Left ventricle myocardium superior (tissue), 1 donor: ENCODE measurements at regions not wholly inside any gene's neighbourhood (a gene's known extent, or its start where the extent isn't known, plus 50 kb on each side); places are given as distances from the start of the nearest gene placed in this dataset.
"Not testable (repeated sequence)": the region's sequence is repeated elsewhere in the genome, so short reads cannot be mapped to it uniquely, and the experiment has no call there.

Source experiments
- ATAC-seq: fragments of 200-7000 bp; cut with Tn5 transposase; one replicate; pipeline ENCODE4 v1.9.1; 2020; ENCODE audit warnings: mild to moderate bottlenecking, moderate library complexity
- DNase-seq: peaks from one replicate; pipeline ENCODE4 v3.0.0-alpha.2; 2020
- intact Hi-C: fragments of 100-400 bp; cut with micrococcal nuclease; formaldehyde crosslinking; loops from one replicate; pipeline ENCODE4 v1.11.0; 2022
- donor health status: DM: no; HTN: yes; CAD: no; lungs with severe emphysema.

DNA sequence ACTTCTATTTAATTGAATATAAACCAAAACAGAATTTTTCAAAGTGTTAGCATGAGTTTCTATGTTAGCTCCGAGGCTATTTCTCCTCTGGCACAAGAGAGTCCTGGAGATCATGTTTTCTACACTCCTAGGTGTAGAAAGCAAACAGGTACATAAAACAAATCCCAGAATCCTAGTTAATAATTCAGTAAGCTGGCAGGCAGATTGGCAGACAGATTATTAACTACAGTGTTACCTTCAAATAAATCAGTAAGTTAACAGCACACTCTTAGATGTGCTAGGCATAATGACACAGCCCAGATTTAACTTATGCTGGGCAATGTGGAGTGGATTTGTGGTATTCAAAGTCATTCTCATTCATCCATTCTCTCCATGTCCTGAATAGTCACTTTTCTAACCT lies 282.8 kb upstream of the RPS23 start:
- DNase-seq (no peak), ATAC-seq (no peak)
- intact Hi-C loops, result no loop called here

DNA sequence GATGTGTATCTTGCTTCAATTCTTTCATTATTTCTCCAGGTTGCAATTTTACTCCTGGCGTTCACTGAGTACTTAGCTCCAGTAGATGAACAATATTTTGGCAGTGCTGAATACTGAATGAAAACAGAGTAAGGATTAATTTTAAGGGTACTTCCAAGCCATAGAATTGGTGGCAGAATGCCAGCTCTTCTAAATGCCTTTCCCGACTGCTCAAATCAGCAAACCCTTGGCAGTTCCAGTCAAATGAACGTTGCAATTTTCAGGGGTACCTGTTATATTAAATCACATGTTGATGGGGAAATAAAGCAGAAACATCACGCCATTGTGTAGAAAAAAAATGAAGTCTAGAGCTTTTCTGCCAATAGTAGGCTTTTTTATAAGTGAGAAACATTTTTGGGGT lies 282.4 kb upstream of the RPS23 start:
- DNase-seq (no peak), ATAC-seq (no peak)
- intact Hi-C loops, result no loop called here

DNA sequence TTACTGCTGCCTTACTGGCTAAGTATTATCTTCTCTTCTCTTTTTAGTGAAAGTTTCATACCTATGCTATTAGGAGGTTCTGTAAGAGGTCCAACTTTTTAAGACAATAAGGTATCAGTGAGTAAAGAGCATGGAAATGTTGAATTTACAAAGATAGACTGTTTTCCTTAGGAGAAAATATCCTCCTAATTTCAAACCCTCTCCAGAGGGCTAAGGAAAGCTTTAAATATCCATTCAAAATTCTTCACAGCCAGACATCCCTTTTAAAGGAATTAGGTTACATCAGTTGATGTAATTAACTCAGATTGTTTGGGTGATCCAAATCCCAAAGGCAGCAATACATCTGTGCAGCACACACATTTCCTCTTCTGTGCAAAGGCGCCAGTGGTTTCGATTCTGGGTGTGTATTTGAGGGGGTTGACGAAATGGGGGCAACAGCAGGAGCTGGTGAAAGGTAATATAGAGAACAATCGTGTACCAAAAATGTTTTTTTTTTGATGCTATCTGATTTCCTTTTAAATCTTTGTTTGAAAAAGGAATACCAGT lies 273.8 kb upstream of the RPS23 start:
- intact Hi-C loops, result no loop called here
- ATAC-seq (peak; percentile 34), DNase-seq (no peak)

DNA sequence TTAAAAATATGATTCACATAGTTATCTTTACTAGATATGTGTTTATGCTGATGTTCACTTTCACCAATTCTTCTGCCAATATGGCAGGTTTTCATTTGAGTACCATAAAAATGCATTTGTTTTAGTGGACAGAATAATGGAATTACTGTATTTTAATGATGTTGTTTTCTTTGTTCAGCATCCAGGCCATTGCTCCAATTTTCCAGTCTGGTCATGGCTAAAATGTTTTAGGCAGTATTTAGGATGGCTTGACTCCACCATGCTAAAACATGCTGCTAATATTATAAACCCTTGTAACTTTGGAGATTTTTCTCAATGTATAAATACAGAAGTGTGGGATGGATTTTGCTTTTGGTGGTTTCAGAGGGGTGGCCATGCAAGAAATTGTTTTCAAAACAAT lies 273.0 kb upstream of the RPS23 start:
- DNase-seq, result no peak
- intact Hi-C loops, result no loop called here
- ATAC-seq, result no peak

DNA sequence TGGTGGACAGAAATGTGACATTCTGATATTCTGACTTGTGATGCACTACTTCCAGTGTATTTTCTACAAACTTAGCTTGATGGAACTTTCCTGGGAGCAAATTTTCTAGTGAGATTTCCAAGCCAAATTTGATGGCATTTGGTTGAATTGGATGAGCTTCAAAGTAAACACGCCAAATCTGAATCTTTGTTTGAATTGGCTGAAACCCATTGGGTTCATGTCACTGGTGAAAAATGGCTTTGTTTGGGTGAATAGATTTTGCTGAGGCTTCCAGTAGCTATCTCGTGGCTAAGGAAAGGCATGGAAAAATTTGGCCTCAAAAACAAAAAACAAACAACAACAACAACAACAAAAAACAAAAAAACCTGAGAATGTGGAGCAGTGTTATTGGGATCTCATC lies 271.1 kb upstream of the RPS23 start:
- ATAC-seq (no peak), DNase-seq (no peak)
- intact Hi-C loops, result no loop called here

DNA sequence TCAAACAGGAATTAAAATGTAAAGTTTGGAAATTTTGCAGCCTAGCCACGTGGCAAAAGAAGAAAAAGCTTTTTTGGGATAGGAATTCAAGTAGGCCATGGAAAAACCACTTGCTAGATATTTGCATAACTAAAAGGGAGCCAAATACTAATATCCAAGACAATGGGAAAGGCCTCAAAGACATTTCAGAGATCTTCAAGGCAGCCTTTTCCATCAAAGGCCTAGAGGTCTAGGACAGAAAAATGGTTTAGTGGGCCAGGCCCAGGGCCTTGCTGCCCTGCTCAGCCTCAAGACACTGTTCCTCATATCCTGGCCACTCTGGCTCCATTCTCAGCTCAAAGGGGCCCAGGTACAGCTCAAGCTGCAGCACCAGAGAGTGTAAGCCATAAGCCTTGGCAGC lies 265.9 kb upstream of the RPS23 start:
- intact Hi-C loops, result no loop called here
- ATAC-seq, result no peak
- DNase-seq, result no peak

DNA sequence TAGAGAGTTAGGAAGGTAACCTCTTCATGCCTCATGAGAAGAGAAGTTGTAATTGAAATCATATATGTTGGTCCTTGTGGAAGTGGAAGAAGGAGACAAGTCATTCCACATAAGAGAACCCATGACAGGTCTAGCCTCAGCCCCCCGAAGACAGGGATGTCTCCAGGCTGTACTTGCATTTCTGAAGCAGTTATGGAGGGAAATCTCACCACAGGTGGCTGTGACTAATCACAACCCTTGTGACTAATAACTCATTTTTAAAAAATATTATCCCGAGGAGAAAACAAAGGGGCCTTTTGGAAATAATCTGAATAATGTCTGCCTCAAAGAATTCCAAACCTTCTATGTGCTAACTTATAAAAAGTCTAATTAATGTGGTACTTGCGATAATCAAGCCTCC lies 262.1 kb upstream of the RPS23 start:
- intact Hi-C loops, result no loop called here
- no peak for ATAC-seq

DNA sequence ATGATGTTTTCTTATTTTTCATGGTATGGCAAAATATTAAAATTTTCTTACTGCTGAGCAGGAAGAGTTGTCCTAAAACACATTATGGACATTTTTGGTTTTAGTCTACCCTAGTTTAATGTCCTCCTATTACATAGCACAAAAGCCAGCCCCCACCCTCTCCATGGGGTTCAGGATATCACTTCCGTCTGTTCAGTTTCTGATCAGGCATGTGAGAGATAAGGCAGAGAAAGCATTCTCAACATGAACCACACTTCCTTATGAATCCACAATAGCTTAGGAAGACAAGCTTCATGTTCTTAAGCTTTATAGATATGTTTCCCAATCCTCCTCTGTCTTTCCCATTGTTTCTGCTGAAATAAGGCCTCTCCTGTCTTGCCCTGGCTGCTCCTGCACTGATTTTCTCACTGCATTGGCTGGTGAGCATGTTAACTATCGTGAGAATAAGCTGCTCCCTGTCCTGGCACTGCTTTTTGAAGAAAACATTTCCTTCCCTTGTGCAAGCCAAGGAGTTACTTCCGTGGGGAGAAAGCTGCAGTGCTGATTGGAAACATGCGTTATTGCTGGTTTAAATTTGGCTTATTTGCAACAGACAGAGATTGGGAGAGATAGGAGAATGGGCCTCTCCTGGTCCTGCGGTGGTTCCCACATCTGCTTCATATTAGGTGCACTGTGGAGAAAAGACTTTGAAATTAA lies 260.3 kb upstream of the RPS23 start:
- no peak for DNase-seq
- intact Hi-C loops, result no loop called here
- peak; percentile 92 for ATAC-seq

More for the DNA sequence above, 262.1 kb upstream of the RPS23 start:
- no peak for DNase-seq

DNA sequence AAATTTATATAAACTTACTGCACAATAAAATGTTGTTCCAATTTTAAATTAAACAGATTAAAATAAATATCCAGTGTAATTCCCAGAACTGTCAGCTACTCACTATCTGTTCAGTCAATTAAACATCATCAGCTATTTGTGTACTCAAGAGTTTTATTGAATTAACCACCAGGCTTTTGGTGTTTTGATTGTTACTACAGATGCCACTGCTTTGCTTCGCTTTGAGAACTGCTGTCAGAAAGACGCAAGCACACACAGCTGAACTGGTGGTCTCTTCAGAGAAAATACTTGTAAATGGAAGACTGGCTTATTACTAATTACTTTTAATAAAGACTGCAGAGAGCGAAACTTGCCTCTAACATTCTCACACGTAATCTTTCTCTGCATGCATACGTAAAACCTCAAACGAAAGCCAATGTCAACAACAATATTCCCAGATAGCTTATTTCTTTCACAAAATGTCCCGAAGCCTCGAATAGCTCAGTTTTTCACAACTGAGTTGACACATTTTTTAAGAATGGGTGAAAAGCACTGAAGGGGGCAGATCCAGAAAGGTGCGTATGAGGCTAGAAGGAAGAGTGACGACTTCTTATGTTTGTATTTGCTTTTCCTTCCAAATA lies 259.6 kb upstream of the RPS23 start:
- no peak for DNase-seq
- intact Hi-C loops, result no loop called here
- ATAC-seq, result peak; percentile 63

DNA sequence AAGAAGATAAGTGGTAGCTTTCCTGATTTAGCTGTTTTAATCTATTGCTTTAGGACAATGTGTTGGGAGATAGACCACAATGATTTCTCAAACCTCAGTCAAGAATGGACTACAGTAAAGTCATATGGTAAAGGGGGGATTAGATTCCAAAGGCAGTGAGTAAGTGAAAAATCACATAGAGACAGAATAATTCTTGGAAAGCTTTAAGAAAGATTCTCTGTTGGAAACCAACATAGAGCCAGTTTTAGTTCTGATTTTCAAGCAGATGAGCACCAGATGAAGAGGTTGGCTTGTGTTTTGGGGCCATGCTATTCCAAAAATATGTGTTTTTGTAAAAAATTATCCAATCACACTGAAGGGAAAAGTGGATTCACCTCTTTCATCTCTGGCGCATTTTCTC lies 256.8 kb upstream of the RPS23 start:
- intact Hi-C loops, result no loop called here
- ATAC-seq, result no peak
- no peak for DNase-seq

DNA sequence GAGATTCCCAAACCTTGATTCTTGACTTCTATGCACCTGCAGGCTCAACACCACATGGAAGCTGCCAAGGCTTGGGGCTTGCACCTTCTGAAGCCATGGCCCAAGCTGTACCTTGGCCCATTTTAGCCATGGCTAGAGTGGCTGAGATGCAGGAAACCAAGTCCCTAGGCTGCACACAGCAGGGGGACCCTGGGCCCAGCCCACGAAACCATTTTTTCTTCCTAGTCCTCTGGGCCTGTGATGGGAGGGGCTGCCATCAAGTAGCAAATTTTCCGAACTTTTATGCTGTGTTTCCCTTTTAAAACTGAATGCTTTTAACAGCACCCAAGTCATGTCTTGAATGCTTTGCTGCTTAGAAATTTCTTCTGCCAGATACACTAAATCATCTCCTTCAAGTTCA lies 253.9 kb upstream of the RPS23 start:
- ATAC-seq, DNase-seq, intact Hi-C loops: not testable (repeated sequence)

DNA sequence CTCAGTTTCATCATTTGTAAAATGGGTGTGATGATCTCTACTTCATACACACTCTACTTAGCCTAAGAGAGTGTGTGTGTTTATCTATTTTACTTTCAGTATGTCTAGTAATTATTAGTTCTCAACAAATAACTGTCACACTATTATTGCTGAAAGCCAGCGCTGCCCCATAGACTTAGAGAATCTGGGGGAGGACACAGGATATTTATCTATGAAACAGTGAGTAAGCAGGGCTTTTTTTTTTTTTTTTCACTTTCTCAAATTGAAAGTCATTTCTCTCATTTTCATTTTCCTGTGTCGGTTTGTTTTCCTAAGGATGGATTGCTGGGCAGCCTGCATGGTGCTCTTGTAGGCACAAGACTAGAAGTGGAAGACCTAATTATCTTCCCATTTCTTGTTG lies 248.4 kb upstream of the RPS23 start:
- intact Hi-C loops, result no loop called here
- no peak for ATAC-seq
- no peak for DNase-seq

DNA sequence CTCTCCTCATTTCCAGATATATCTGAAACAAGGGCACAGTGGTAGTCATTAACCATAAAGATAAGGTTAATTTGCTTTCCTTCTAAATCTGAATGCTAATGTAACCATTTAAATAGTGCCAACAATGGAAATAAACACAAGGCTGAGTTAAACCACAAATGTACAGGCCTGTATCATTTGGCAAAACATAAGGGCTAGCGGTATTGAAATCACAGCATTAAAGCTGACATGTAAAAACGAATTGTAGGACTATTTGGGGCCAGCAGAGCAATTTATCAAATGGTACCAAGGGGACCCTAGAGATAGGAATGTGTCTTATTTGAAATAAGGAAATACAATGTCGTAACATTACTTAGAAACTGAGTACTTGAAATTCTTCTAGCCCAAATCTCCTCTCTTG lies 247.5 kb upstream of the RPS23 start:
- DNase-seq (no peak), ATAC-seq (no peak)
- intact Hi-C loops, result no loop called here

DNA sequence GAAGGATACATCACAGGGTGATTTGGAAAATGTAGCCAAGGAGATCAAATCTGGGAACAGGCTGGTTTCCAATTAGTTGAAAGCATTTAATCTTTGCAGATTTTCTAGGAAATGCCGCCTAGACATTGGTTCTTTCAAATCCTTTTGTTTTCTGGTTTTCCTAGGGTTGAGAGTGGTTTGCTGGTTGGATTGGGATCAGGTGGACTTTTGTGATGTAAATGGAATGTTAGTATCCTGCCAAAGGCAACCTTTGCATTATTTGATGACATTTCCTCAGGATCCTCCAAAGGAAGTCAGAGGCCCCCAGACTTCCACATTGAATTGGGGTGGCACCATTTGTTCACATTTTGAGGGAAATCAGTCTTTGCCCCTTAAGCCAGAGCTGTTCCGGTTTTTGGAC lies 245.5 kb upstream of the RPS23 start:
- DNase-seq (no peak), ATAC-seq (no peak)
- intact Hi-C loops, result no loop called here

DNA sequence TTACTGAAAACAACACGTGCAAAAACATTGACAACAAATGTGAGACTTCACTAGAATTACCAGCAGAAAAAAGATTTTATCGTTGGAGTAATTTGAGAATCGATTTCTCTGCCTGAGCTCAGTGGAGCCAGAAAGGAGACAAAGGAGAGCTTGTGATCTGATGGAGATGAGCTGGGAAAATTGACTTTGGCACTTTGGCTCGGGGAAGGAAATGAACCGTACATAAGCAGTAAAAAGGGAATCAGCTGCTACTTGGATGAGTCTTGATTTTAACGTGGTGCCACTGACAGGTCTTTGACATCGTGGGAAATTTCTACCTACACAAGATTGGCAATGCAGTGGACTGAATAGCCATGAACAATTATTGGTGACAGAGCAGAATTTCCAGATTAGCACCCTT lies 244.7 kb upstream of the RPS23 start:
- DNase-seq, result no peak
- ATAC-seq, result no peak
- intact Hi-C loops, result no loop called here

DNA sequence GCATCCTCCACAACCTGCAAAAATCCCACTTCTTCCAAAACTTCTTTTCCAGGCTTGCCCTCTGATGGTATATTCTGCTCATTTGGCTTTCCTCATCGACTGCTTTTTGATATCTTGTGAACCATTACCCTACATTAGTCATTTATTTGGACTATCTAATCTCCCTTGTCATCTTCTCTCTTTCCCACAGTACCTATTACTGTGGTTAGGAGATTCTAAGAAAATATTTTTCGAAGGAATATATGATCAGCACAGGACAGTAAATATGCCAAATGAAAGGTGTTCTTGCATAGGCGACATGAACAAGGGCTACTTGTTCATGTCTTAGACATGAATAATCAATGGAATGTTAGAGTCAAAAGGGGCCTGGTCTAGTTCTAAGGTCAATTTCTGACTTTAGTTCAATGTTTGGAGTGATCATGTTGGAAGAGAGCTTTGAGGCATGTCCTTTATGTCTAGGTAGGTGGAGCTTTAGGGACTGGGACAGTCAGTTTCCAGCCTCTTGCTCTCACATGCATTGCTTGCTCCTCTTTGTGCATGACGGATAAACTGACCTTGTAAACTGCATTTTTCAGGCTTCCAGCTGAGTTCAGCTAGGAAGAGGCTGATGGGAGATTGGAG lies 243.4 kb upstream of the RPS23 start:
- intact Hi-C loops, result no loop called here
- ATAC-seq (no peak), DNase-seq (no peak)

DNA sequence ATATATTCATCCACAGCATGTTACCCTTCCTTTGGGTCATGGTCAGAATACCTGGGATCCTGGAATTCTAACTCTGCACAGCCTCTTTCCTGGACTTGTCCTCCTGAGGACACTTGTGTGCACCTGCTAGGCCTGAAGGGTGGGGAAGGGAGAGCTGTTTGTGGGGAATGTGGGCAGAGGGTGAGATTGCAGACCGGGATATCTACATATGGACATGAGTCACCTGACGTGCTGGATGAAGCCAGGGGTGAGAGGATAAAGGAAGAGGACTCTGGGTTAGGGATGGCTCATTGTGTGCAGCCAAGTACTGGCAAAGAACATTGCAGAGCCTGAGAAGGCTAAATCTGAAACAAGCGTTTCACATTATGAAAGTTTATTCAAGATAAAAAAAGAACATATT lies 241.4 kb upstream of the RPS23 start:
- ATAC-seq, result no peak
- no peak for DNase-seq
- intact Hi-C loops, result no loop called here

DNA sequence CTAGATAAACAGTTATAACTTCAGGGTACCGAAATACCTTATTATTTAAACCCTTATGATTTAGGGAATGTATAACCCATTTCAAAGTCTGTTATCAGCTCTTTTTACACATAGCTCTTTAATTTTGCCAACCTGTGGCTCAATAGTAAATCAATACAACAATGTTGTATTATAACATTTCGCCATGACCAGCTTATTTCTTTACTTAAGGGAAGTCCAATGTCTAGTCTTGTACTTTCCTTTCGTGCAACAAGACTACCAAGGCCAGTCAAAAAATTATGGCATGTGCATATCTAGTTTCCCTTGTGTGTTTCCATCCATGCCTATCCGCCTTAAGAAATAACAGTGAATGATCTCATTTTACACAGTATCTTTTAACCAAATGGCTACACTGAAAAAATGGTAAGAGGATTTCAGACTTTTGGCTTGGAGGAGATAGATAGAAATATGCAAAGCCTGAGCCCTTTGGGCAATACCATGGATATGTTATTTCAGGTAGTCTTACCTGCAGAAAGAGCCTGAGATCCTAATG lies 239.5 kb upstream of the RPS23 start:
- DNase-seq, result no peak
- intact Hi-C loops, result no loop called here
- ATAC-seq, result no peak

DNA sequence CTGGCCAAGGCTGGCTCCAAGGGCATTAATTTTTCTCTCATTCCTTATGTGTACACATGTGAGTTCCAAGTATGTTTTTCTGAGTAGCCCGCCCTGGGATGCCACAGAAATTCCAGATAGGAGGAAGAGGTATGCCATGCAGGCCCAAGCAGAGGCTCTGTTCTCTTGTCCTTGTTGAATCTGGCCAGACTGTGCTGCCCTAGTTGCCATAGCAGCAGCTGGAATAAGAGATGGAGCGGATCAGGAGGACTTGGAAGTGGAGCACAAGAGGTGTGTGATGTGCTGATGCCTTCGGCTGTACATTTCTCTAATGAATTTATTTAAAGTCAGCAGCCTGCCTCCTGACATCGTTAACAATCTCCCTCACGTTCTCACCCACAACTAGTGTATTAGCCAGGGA lies 235.6 kb upstream of the RPS23 start:
- ATAC-seq, result no peak
- DNase-seq, result no peak
- intact Hi-C loops, result no loop called here

DNA sequence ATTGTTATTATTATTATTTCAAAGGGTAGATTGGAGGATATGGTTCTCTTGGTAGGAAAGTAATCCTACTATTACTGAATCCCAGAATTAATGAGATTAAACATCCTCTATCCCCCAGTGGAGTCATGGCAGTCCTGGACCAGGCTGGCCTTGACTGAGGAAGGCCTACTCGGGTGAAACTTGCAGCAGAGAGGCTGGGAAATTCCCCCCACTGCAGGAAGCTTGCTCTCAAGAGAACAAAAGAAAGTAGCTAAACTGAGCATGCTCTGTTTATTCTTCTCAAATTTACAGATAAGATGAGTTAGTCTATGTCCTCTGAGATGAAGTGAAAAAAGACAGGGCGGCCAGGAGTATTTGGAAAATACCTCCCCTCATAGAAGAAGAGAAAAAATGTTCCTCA lies 233.9 kb upstream of the RPS23 start:
- no peak for ATAC-seq
- intact Hi-C loops, result no loop called here
- DNase-seq, result no peak

DNA sequence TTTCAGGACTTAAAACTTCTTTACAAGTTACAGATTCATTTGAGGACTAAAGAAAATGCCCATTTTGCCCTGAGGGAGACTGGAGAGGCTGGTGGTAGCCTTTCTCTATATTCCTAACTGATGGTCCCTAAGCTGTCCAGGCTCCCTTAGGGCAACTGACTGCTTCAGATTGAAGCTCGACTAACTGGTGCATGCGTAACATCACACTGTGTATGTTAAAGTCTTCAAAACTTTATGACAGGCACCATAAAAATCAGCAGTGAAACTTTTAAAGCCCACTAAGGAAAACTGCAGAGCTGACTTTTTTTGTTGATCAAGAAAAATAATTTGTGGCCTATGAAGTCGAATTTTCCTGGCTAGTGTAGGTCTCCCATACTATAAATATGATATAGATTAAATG lies 233.0 kb upstream of the RPS23 start:
- DNase-seq (no peak), ATAC-seq (no peak)
- intact Hi-C loops, result no loop called here
